Osteoblast (primary cell): ENCODE measurements at regions not wholly inside any gene's neighbourhood (a gene's known extent, or its start where the extent isn't known, plus 50 kb on each side); places are given as distances from the start of the nearest gene placed in this dataset.

Experiments used
- DNase-seq: peaks from one replicate; pipeline ENCODE4 v3.0.0; 2011; ENCODE audit warnings: low spot score, mixed read lengths; ENCODE audit not compliant: insufficient read length; ENCODE audit errors: missing footprints
- H2AFZ ChIP-seq: 2 replicates; pipeline ENCODE4 v1.6.0; 2011; ENCODE audit warnings: mild to moderate bottlenecking, low read length
- H3K27ac ChIP-seq: 2 replicates; pipeline ENCODE4 v1.5.1; 2011; ENCODE audit warnings: mild to moderate bottlenecking, low read depth, low read length, moderate library complexity
- H3K27me3 ChIP-seq: 2 replicates; pipeline ENCODE4 v1.6.0; 2012; ENCODE audit warnings: mild to moderate bottlenecking, control low read depth, inconsistent platforms, low read length, moderate library complexity; ENCODE audit not compliant: insufficient read depth
- H3K36me3 ChIP-seq: 2 replicates; pipeline ENCODE4 v1.5.1; 2011; ENCODE audit warnings: mild to moderate bottlenecking, low read length, control low read depth, moderate library complexity; ENCODE audit not compliant: insufficient read depth
- H3K4me1 ChIP-seq: 2 replicates; pipeline ENCODE4 v1.5.1; 2011; ENCODE audit warnings: mild to moderate bottlenecking, low read length, control low read depth, moderate library complexity; ENCODE audit not compliant: insufficient read depth
- H3K4me2 ChIP-seq: 2 replicates; pipeline ENCODE4 v1.6.0; 2011; ENCODE audit warnings: mild to moderate bottlenecking, low read length; ENCODE audit not compliant: insufficient read depth
- H3K4me3 ChIP-seq: fragments of 200-600 bp; sonication (generic); 3 replicates; pipeline ENCODE4 v1.5.1; 2012; ENCODE audit warnings: mild to moderate bottlenecking, low read length, inconsistent platforms; ENCODE audit not compliant: insufficient read depth
- H3K79me2 ChIP-seq: 2 replicates; pipeline ENCODE4 v1.6.0; 2012; ENCODE audit warnings: mild to moderate bottlenecking, low read length, control low read depth, inconsistent platforms; ENCODE audit not compliant: insufficient read depth
- H3K9me3 ChIP-seq: 2 replicates; pipeline ENCODE4 v1.5.1; 2011; ENCODE audit warnings: low read depth, low read length, control low read depth
- H4K20me1 ChIP-seq: 2 replicates; pipeline ENCODE4 v1.6.0; 2012; ENCODE audit warnings: mild to moderate bottlenecking, low read length, control low read depth; ENCODE audit not compliant: insufficient read depth
- CTCF ChIP-seq: IDR thresholded peaks from 2 replicates; pipeline ENCODE4 v1.5.1; 2011; ENCODE audit warnings: mild to moderate bottlenecking, low read depth, low read length, moderate library complexity; ENCODE audit errors: extremely low read depth

GRCh38 chr20:4081421-4081820, 66.1 kb upstream of the RNF24 start:
- DNase-seq = no peak
- H2AFZ ChIP-seq = no peak overlapping the region
- H3K79me2 ChIP-seq = no peaks in the 10 kb centered on the region
- H3K27me3 ChIP-seq = no peaks in the 10 kb centered on the region
- H3K4me3 ChIP-seq = no peak overlapping the region
- TF ChIP-seq CTCF = no peak
- no peaks in the 10 kb centered on the region for H3K36me3 ChIP-seq
- no peaks in the 10 kb centered on the region for H3K9me3 ChIP-seq
- peak overlapping the region; percentile 83 for H3K27ac ChIP-seq
- H3K4me1 ChIP-seq = peaks cover 37% of the 10 kb centered on the region
- H3K4me2 ChIP-seq = no peak overlapping the region
- no peaks in the 10 kb centered on the region for H4K20me1 ChIP-seq

- Histone ChIP-seq H4K20me1 (no peaks in the 10 kb centered on the region), H3K36me3 (no peaks in the 10 kb centered on the region), H3K79me2 (no peaks in the 10 kb centered on the region), H3K4me3 (no peak overlapping the region), H3K27me3 (no peaks in the 10 kb centered on the region), H3K4me1 (peaks cover 15% of the 10 kb centered on the region), H3K9me3 (no peaks in the 10 kb centered on the region), H3K27ac (peak overlapping the region; percentile 72), H3K4me2 (peak overlapping the region; percentile 67), H2AFZ (no peak overlapping the region)
- no peak for DNase-seq
- no peak for TF ChIP-seq CTCF
These were observed 61.3 kb upstream of the RNF24 start for GRCh38 chr20:4076671-4077070.

- H3K9me3 ChIP-seq = no peaks in the 10 kb centered on the region
- no peaks in the 10 kb centered on the region for H3K36me3 ChIP-seq
- H3K4me1 ChIP-seq = peaks cover 18% of the 10 kb centered on the region
- H3K79me2 ChIP-seq = no peaks in the 10 kb centered on the region
- no peaks in the 10 kb centered on the region for H4K20me1 ChIP-seq
- peak overlapping the region; percentile 67 for H3K4me2 ChIP-seq
- no peak overlapping the region for H2AFZ ChIP-seq
- H3K4me3 ChIP-seq = no peak overlapping the region
- DNase-seq = no peak
- TF ChIP-seq CTCF = no peak
- H3K27me3 ChIP-seq = no peaks in the 10 kb centered on the region
- H3K27ac ChIP-seq = peak overlapping the region; percentile 72
These were observed 60.7 kb upstream of the RNF24 start for GRCh38 chr20:4076033-4076432.

GRCh38 chr20:4074877-4075455, 59.6 kb upstream of the RNF24 start:
- no peak overlapping the region for H2AFZ ChIP-seq
- no peak overlapping the region for H3K4me2 ChIP-seq
- H3K4me1 ChIP-seq = peaks cover 21% of the 10 kb centered on the region
- no peaks in the 10 kb centered on the region for H3K27me3 ChIP-seq
- TF ChIP-seq CTCF = no peak
- no peaks in the 10 kb centered on the region for H3K9me3 ChIP-seq
- no peak for DNase-seq
- H3K79me2 ChIP-seq = no peaks in the 10 kb centered on the region
- H3K4me3 ChIP-seq = no peak overlapping the region
- H3K36me3 ChIP-seq = no peaks in the 10 kb centered on the region
- H3K27ac ChIP-seq = no peak overlapping the region
- no peaks in the 10 kb centered on the region for H4K20me1 ChIP-seq
